B cell (primary cell): ENCODE measurements at regions not wholly inside any gene's neighbourhood (a gene's known extent, or its start where the extent isn't known, plus 50 kb on each side); places are given as distances from the start of the nearest gene placed in this dataset.

Experiments
- CTCF ChIP-seq: fragments of 200-600 bp; IDR thresholded peaks from one replicate; pipeline ENCODE4 v1.8.0; 2022; ENCODE audit warnings: antibody characterized with exemption, mild to moderate bottlenecking
- EZH2 ChIP-seq: IDR thresholded peaks from 2 replicates; pipeline ENCODE4 v1.6.1; 2012; ENCODE audit warnings: borderline replicate concordance, low read depth, mild to moderate bottlenecking, moderate library complexity, low read length; ENCODE audit not compliant: insufficient read depth, poor library complexity, severe bottlenecking

- no peak for TF ChIP-seq CTCF
- no peak for TF ChIP-seq EZH2
These were observed 141.9 kb upstream of the LRRC7 start for GRCh38 chr1:69425871-69426270.
